ENCODE measurements at regions not wholly inside any gene's neighbourhood (a gene's known extent, or its start where the extent isn't known, plus 50 kb on each side); places are given as distances from the start of the nearest gene placed in this dataset.

- TF ChIP-seq ZNF565 (CRISPR knock-in tag; conservative IDR thresholded peaks at IDR 0.05; ENCODE audit: low read depth), result no peak
Measured at GRCh38 chr12:71007020-71007419, 86.5 kb upstream of the PTPRR start (continued).

GRCh38 chr12:71005166-71005565, 84.6 kb upstream of the PTPRR start:
- peak; percentile 61; the same call in 1 of the 2 replicates for TF ChIP-seq ZNF8 (CRISPR knock-in tag; IDR thresholded peaks at IDR 0.05)
- TF ChIP-seq GLIS3 (CRISPR knock-in tag; IDR thresholded peaks at IDR 0.05), result no peak
- peak; percentile 79 for TF ChIP-seq TCF4 (CRISPR knock-in tag; IDR thresholded peaks at IDR 0.05; ENCODE audit: borderline replicate concordance)
- no peak for TF ChIP-seq ARNTL (CRISPR knock-in tag; IDR thresholded peaks at IDR 0.05; ENCODE audit: borderline replicate concordance, low read depth)
- TF ChIP-seq CSRNP3 (CRISPR knock-in tag; IDR thresholded peaks at IDR 0.05), result no peak
- TF ChIP-seq CREB5 (CRISPR knock-in tag; IDR thresholded peaks at IDR 0.05; ENCODE audit: low read depth), result no peak
- TF ChIP-seq TSHZ2 (CRISPR knock-in tag; IDR thresholded peaks at IDR 0.05), result 0 out of 2 replicates have a peak, but pooled peaks have one; percentile 54
- TF ChIP-seq ISL1 (CRISPR knock-in tag; IDR thresholded peaks at IDR 0.05), result peak; percentile 83
- no peak for TF ChIP-seq OSR1 (CRISPR knock-in tag; IDR thresholded peaks at IDR 0.05)
- TF ChIP-seq PATZ1 (CRISPR knock-in tag; IDR thresholded peaks at IDR 0.05; ENCODE audit: borderline replicate concordance), result no peak
- no peak; the same call in 1 of the 2 replicates for TF ChIP-seq ZFP30 (CRISPR knock-in tag; IDR thresholded peaks at IDR 0.05)
- 0 out of 2 replicates have a peak, but pooled peaks have one; percentile 40 for TF ChIP-seq SNAI2 (CRISPR knock-in tag; IDR thresholded peaks at IDR 0.05)
- ATAC-seq, result no peak

GRCh38 chr12:71004578-71004977, 84.0 kb upstream of the PTPRR start:
- TF ChIP-seq TOX (CRISPR knock-in tag; IDR thresholded peaks at IDR 0.05; ENCODE audit: borderline replicate concordance), result no peak
- TF ChIP-seq ZFP30 (CRISPR knock-in tag; IDR thresholded peaks at IDR 0.05), result no peak
- TF ChIP-seq POU6F1 (CRISPR knock-in tag; IDR thresholded peaks at IDR 0.05; ENCODE audit: borderline replicate concordance, low read depth), result no peak
- TF ChIP-seq OSR1 (CRISPR knock-in tag; IDR thresholded peaks at IDR 0.05), result no peak
- no peak for TF ChIP-seq CSRNP3 (CRISPR knock-in tag; IDR thresholded peaks at IDR 0.05)
- no peak for ATAC-seq

GRCh38 chr12:71000748-71001147, 80.2 kb upstream of the PTPRR start:
- TF ChIP-seq TCF4 (CRISPR knock-in tag; IDR thresholded peaks at IDR 0.05; ENCODE audit: borderline replicate concordance), result no peak
- TF ChIP-seq CSRNP3 (CRISPR knock-in tag; IDR thresholded peaks at IDR 0.05), result no peak
- no peak for TF ChIP-seq TSHZ2 (CRISPR knock-in tag; IDR thresholded peaks at IDR 0.05)
- no peak for TF ChIP-seq BACH2 (CRISPR knock-in tag; IDR thresholded peaks at IDR 0.05; ENCODE audit: borderline replicate concordance)
- ATAC-seq, result no peak
